ENCODE measurements at regions not wholly inside any gene's neighbourhood (a gene's known extent, or its start where the extent isn't known, plus 50 kb on each side); places are given as distances from the start of the nearest gene placed in this dataset.

DNA sequence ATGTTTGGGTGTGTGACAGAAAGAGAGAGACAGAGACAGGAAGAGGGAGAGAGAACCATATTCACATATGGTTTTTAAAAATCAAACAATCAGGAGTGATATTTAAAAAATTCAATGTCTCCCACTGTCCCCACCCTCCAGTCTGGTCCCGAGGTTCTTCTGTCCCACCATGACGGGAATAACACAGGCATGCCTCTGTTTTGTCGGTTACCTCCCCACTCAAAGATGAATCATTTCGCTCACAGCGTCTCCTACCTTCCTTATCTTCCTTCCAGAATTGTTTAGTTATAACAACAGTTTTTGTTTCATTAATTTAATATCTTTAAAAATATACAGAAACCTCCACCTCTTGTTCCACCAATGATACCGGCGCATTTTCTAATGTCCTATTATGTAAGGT, 113.0 kb downstream of the KCNF1 start:
- TF ChIP-seq, protein P1, sequence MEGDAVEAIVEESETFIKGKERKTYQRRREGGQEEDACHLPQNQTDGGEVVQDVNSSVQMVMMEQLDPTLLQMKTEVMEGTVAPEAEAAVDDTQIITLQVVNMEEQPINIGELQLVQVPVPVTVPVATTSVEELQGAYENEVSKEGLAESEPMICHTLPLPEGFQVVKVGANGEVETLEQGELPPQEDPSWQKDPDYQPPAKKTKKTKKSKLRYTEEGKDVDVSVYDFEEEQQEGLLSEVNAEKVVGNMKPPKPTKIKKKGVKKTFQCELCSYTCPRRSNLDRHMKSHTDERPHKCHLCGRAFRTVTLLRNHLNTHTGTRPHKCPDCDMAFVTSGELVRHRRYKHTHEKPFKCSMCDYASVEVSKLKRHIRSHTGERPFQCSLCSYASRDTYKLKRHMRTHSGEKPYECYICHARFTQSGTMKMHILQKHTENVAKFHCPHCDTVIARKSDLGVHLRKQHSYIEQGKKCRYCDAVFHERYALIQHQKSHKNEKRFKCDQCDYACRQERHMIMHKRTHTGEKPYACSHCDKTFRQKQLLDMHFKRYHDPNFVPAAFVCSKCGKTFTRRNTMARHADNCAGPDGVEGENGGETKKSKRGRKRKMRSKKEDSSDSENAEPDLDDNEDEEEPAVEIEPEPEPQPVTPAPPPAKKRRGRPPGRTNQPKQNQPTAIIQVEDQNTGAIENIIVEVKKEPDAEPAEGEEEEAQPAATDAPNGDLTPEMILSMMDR (conservative IDR thresholded peaks at IDR 0.05) = no peak
- TF ChIP-seq EZH2 (IDR thresholded peaks at IDR 0.05; ENCODE audit: low read depth) = no peak
